Endothelial cell of hepatic sinusoid (primary cell): ENCODE measurements at regions not wholly inside any gene's neighbourhood (a gene's known extent, or its start where the extent isn't known, plus 50 kb on each side); places are given as distances from the start of the nearest gene placed in this dataset.
"Not testable (repeated sequence)": the region's sequence is repeated elsewhere in the genome, so short reads cannot be mapped to it uniquely, and the experiment has no call there.

Experiments
- in situ Hi-C: cut with HindIII; loops from 2 replicates; pipeline ENCODE4 v1.10.0; 2017; ENCODE audit warnings: low sequenced_read_pairs

- in situ Hi-C loops, result no loop called here
These were observed 327.9 kb upstream of the ADAMTS9 start for GRCh38 chr3:65015711-65016110.

GRCh38 chr3:65013053-65013452, 325.3 kb upstream of the ADAMTS9 start:
- in situ Hi-C loops, result no loop called here

GRCh38 chr3:65006300-65006739, 318.5 kb upstream of the ADAMTS9 start:
- in situ Hi-C loops, result no loop called here

GRCh38 chr3:65005486-65005885, 317.7 kb upstream of the ADAMTS9 start:
- in situ Hi-C loops, result no loop called here

GRCh38 chr3:65004795-65005295, 317.0 kb upstream of the ADAMTS9 start:
- in situ Hi-C loops, result no loop called here

GRCh38 chr3:65004306-65004705, 316.5 kb upstream of the ADAMTS9 start:
- in situ Hi-C loops, result no loop called here

GRCh38 chr3:65001119-65001518, 313.3 kb upstream of the ADAMTS9 start:
- in situ Hi-C loops, result not testable (repeated sequence)

- in situ Hi-C loops, result no loop called here
These were observed 310.5 kb upstream of the ADAMTS9 start for GRCh38 chr3:64998317-64998716.

- in situ Hi-C loops, result no loop called here
These were observed 308.2 kb upstream of the ADAMTS9 start for GRCh38 chr3:64995857-64996551.

GRCh38 chr3:64993781-64994180, 306.0 kb upstream of the ADAMTS9 start:
- in situ Hi-C loops, result no loop called here

- in situ Hi-C loops, result no loop called here
These were observed 304.9 kb upstream of the ADAMTS9 start for GRCh38 chr3:64992530-64993285.

- in situ Hi-C loops, result no loop called here
These were observed 300.4 kb upstream of the ADAMTS9 start for GRCh38 chr3:64988188-64988587.

GRCh38 chr3:64987726-64988125, 299.9 kb upstream of the ADAMTS9 start:
- in situ Hi-C loops, result no loop called here

- in situ Hi-C loops, result no loop called here
These were observed 297.3 kb upstream of the ADAMTS9 start for GRCh38 chr3:64985072-64985471.

GRCh38 chr3:64983583-64984359, 296.0 kb upstream of the ADAMTS9 start:
- in situ Hi-C loops, result no loop called here

- in situ Hi-C loops, result loop anchor here (5.0 kb wide), 1 partner anchor 60 kb away; no protein-coding TSS in a partner anchor
These were observed 289.7 kb upstream of the ADAMTS9 start for GRCh38 chr3:64977308-64978100.

- in situ Hi-C loops, result loop anchor here (5.0 kb wide), 1 partner anchor 61 kb away; no protein-coding TSS in a partner anchor
These were observed 288.7 kb upstream of the ADAMTS9 start for GRCh38 chr3:64976456-64976855.

- in situ Hi-C loops, result loop anchor here (5.0 kb wide), 1 partner anchor 62 kb away; no protein-coding TSS in a partner anchor
These were observed 287.3 kb upstream of the ADAMTS9 start for GRCh38 chr3:64975147-64975546.

GRCh38 chr3:64974401-64974800, 286.6 kb upstream of the ADAMTS9 start:
- in situ Hi-C loops, result no loop called here

- in situ Hi-C loops, result no loop called here
These were observed 285.0 kb upstream of the ADAMTS9 start for GRCh38 chr3:64972793-64973192.
